ENCODE measurements at regions not wholly inside any gene's neighbourhood (a gene's known extent, or its start where the extent isn't known, plus 50 kb on each side); places are given as distances from the start of the nearest gene placed in this dataset.

DNA sequence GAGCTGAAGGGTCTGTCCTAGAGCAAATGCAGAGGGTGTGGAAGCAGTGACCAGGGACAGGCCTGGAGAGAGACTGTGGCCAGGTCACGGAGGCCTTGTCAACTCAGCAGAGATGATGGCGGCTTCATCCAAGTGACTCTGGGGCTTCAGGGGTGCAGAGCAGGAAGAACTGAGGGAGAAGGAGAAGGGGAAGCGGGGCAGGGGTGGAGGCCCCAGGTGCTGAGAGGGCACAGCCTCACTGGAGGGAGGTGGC, 299.1 kb downstream of the ZNF536 start:
- TF ChIP-seq, protein P1, sequence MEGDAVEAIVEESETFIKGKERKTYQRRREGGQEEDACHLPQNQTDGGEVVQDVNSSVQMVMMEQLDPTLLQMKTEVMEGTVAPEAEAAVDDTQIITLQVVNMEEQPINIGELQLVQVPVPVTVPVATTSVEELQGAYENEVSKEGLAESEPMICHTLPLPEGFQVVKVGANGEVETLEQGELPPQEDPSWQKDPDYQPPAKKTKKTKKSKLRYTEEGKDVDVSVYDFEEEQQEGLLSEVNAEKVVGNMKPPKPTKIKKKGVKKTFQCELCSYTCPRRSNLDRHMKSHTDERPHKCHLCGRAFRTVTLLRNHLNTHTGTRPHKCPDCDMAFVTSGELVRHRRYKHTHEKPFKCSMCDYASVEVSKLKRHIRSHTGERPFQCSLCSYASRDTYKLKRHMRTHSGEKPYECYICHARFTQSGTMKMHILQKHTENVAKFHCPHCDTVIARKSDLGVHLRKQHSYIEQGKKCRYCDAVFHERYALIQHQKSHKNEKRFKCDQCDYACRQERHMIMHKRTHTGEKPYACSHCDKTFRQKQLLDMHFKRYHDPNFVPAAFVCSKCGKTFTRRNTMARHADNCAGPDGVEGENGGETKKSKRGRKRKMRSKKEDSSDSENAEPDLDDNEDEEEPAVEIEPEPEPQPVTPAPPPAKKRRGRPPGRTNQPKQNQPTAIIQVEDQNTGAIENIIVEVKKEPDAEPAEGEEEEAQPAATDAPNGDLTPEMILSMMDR (IDR thresholded peaks at IDR 0.05): no peak
- TF ChIP-seq POLR2A (IDR thresholded peaks at IDR 0.05): no peak
- Histone ChIP-seq H3K9me3 (replicated peaks in 1 of 3) (no peaks in the 10 kb centered on the region), H3K27me3 (no peaks in the 10 kb centered on the region), H3K4me3 (no peak overlapping the region), H3K4me1 (replicated peaks in 1 of 2) (peaks cover 0 to 10% of the 10 kb centered on the region in 2 donors), H3K36me3 (replicated peaks in 1 of 2) (no peaks in the 10 kb centered on the region), H3K27ac (peak overlapping the region in 1 of 5 donors; percentile 30)
- no peak for DNase-seq
- 85 to 97% (median 93%) methylated on average over 3 of the region's 3 CpGs for WGBS, 4 donors
- intact Hi-C loops (cut with DNase I): loop anchor here in 1 of 2 donors (5.0 to 10.0 kb wide), 2 partner anchors 684 to 1556 kb away; no protein-coding TSS in a partner anchor

DNA sequence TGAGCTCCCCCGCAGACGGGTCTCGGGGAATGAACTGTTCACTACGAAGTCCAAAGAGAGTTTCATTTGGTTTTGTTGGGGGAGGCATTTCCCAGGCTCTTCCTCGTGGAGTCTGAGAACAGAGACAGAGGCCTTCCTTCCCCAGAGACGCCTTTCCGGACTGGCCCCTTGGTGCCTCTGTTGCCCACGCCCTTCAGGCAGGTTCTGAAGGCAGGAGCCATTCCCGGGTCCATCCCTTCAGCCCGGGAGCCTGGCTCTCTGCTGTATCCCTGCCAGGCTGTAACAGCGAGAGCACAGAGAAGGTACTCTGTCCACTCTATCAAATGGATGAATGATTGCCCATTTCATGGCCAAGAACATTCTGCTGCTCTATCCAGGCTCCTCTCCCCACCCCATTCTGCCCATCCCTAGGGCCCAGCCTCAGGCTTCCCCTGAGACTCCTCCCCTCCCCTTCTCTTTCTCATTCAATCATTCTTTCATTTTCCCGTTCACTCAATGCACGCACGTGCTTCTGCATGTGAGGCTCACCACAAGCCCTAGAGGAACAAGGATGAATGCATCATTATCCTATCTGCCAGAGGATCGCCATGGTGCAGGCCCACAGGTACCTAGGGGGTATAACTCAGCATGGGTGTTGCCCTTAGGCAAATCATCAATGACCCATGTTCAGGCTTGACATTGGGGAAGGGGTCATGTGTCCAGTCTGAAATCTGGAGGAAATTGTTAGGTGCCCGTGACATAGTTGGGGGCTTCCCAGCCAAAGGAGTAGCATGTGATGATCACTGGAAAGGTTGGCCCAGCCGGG, 298.6 kb downstream of the ZNF536 start:
- Histone ChIP-seq H3K27me3 (no peaks in the 10 kb centered on the region), H3K27ac (peak overlapping the region in 1 of 5 donors; percentile 30), H3K36me3 (replicated peaks in 1 of 2) (no peaks in the 10 kb centered on the region), H3K4me3 (no peak overlapping the region), H3K9me3 (replicated peaks in 1 of 3) (no peaks in the 10 kb centered on the region), H3K4me1 (replicated peaks in 1 of 2) (peaks cover 0 to 10% of the 10 kb centered on the region in 2 donors)
- 76 to 91% (median 89%) methylated on average over 14 to 17 of the region's 17 CpGs for WGBS, 4 donors
- DNase-seq: no peak
- TF ChIP-seq POLR2A (IDR thresholded peaks at IDR 0.05): no peak
- TF ChIP-seq, protein P1 (IDR thresholded peaks at IDR 0.05): no peak
- intact Hi-C loops (cut with DNase I): loop anchor here in 1 of 2 donors (5.0 to 10.0 kb wide), 2 partner anchors 684 to 1557 kb away; no protein-coding TSS in a partner anchor

DNA sequence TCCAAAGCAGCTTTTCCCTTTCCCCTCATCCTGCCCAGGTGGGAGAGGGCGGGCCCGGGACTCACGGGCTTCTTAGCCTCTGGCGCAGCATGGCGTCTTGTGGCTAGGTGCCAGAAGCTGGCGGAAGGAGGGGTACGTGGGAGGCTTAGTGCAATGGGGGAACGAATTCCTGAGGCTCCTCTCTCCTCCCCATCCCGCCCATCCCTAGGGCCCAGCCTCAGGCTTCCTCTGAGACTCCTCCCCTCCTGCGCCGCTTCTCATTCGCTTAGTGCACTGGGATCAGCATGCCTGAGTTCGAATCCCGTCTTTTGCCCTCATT, 297.8 kb downstream of the ZNF536 start:
- TF ChIP-seq, protein P1 (IDR thresholded peaks at IDR 0.05): no peak
- TF ChIP-seq POLR2A (IDR thresholded peaks at IDR 0.05): no peak
- 72 to 97% (median 80%) methylated on average over 6 to 14 of the region's 14 CpGs for WGBS, 4 donors

DNA sequence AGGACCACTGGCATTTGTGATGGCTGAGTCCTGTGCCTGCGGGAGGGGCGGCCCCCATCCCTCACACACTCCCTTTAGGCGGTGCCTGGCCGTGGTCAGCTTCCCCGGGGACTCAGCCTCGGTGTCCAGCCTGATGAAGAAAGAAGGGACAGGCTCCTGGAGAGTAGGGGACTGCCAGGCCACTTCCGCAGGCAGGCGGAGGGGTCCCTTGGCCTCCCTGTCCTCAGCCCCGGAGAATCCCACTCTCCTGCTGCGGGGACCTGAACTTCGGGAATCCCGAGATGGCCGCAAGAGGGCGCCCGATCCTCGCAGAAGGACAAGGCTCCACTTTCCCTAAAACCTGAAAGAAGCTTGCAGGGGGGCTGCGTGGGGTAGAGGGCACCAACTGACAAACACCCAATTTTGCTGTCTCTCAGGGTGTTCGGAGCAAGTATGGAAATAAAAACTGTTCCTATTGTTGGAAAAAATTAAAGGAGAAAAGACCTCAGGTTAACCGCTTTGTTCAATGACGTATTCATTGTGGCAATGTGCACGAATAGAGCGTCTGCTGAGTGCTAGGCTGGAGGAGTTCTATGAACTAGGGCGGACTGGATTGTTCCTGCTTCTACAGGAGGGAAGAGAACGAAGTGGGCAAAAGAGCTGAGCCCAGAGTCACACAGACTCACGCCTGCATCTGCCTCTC, 297.3 kb downstream of the ZNF536 start:
- H3K27me3 ChIP-seq: no peaks in the 10 kb centered on the region
- H3K27ac ChIP-seq: no peak overlapping the region
- no peak overlapping the region for H3K4me3 ChIP-seq
- intact Hi-C loops (cut with DNase I): loop anchor here in 1 of 2 donors (5.0 to 10.0 kb wide), 2 partner anchors 685 to 1558 kb away; no protein-coding TSS in a partner anchor
- DNase-seq: peak; percentile 48 to 81 (median 76)
- H3K36me3 ChIP-seq (replicated peaks in 1 of 2): no peaks in the 10 kb centered on the region
- 23 to 35% (median 28%) methylated on average over 15 to 25 of the region's 25 CpGs for WGBS, 4 donors
- TF ChIP-seq, protein P1 (IDR thresholded peaks at IDR 0.05): peak; percentile 52 to 89 (median 68)
- TF ChIP-seq POLR2A (IDR thresholded peaks at IDR 0.05): no peak
- H3K9me3 ChIP-seq (replicated peaks in 1 of 3): no peaks in the 10 kb centered on the region
- peaks cover 0 to 14% of the 10 kb centered on the region in 2 donors for H3K4me1 ChIP-seq (replicated peaks in 1 of 2)

More for the DNA sequence above, 297.8 kb downstream of the ZNF536 start:
- Histone ChIP-seq H3K9me3 (replicated peaks in 1 of 3) (no peaks in the 10 kb centered on the region), H3K4me1 (replicated peaks in 1 of 2) (peaks cover 0 to 10% of the 10 kb centered on the region in 2 donors), H3K4me3 (no peak overlapping the region), H3K27me3 (no peaks in the 10 kb centered on the region), H3K36me3 (replicated peaks in 1 of 2) (no peaks in the 10 kb centered on the region), H3K27ac (no peak overlapping the region)
- no peak for DNase-seq
- intact Hi-C loops (cut with DNase I): loop anchor here in 1 of 2 donors (5.0 to 10.0 kb wide), 2 partner anchors 685 to 1557 kb away; no protein-coding TSS in a partner anchor

Measured in adrenal gland (tissue), 9 donors.